ENCODE measurements at regions not wholly inside any gene's neighbourhood (a gene's known extent, or its start where the extent isn't known, plus 50 kb on each side); places are given as distances from the start of the nearest gene placed in this dataset.
"Not testable (repeated sequence)": the region's sequence is repeated elsewhere in the genome, so short reads cannot be mapped to it uniquely, and the experiment has no call there.

DNA sequence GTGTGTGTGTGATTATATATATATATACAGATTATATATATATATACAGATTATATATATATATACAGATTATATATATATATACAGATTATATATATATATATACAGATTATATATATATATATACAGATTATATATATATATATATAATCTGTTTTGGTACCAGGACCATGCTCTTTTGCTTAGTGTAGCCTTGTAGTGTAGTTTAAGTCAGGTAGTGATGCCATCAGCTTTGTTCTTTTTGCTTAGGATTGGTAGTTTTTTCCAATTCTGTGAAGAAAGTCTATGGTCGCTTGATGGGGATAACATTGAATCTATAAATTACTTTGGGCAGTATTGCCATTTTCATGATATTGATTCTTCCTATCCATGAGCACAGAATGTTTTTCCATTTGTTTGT, 318.5 kb upstream of the SETBP1 start:
- FAIRE-seq = not testable (repeated sequence)

DNA sequence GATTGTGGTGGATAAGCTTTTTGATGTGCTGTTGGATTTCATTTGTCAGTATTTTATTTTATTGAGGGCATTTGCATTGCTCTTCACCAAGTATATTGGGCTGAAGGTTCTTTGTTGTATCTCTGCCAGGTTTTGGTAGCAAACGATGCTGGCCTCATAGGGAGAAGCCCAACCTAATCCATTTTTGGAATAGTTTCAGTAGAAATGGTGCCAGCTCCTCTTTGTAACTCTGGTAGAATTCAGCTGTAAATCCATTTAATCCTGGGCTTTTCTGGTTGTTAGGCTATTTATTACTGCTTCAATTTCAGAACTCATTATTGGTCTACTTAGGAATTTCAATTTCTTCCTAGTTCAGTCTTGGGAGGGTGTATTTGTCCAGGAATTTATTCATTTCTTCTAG, 309.8 kb upstream of the SETBP1 start:
- FAIRE-seq = no peak

DNA sequence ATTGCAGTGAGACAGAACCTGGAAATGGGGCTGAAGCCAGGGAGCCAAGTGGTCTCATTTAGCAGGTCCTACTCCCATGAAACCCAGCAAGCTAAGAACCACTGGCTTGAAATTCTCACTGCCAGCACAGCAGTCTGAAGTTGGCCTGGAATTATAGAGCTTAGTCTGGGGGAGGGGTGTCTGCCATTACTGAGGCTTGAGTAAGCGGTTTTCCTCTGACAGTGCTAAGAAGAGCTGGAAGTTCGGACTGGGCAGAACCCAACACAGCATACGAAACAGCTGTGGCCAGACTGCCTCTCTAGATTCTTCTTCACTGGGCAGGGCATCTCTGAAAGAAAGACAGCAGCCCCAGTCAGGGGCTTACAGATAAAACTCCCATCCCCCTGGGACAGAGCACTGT, 305.7 kb upstream of the SETBP1 start:
- no peak for FAIRE-seq

DNA sequence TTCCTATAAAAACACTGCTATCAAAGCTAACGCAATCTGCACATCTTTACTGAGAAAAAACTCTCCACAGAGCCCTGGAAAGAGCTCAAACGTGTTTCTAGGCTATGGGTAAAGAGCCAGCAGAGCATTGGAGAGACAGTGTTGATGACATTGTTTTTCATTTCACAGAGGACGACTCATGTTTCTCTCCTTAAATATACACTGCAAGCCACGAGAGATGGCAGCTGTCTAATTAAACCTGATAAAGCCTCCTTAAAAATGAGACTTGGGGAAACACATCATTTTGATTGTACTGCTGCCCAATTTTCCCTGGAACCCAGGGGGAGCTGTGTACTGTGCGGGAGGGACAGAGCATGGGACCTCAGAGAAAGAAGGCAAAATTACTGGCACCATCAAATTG, 294.3 kb upstream of the SETBP1 start:
- no peak for FAIRE-seq

DNA sequence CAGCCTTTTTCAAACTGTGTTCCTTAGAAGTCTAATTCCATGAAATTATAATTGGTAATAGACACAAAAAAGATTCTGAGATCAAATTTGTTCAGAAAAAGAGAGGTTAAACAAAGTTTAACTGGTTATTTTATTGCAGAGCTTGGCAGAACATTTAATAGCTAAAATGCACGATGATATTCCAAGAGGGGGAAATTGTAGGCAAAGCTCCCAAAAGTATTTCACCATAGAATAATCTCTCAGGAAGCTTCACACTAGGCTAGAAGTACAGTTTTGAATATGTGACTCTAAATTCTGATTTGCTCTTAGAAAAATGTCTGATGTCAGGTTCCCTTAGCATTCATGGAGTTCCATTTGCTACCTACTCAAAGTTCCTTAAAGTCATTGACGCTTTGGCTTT, 292.4 kb upstream of the SETBP1 start:
- FAIRE-seq = no peak

DNA sequence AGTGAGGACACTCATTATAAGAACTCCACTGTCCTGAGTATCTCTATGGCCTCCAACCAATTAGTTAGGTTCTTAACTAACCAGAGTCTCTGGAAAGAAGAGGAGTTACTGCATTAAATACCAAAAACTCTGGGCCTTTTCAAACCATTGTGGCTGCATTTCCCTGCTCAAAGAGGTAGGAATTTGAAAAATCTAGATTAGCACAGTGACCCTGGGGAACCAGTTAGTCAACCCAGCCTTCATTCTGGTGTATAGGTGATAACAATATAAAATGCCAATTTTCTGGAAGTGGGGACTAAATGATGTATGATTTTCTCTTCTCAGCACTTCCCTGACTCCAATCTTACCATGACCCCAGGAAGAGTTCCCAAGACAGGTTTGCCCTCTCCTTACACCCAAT, 287.8 kb upstream of the SETBP1 start:
- FAIRE-seq = no peak

DNA sequence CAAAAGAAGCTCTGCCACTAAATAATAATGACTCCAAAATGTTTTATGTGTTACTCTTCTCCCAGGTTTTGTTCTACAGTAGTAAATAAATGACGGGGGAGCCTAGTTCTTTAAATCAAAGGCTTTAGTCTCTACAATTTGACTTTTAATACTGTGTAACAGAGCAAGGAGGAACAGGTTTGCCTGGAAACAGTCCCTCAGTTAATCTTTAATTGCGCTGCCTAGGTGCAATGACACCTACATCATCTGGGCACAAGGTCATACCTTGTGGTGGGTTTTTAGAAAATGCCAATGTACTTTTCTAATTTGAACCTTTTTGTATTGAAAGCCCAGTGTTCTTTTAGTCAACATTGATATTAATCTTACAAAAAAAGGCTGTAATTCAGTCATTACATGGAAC, 287.3 kb upstream of the SETBP1 start:
- FAIRE-seq = no peak

DNA sequence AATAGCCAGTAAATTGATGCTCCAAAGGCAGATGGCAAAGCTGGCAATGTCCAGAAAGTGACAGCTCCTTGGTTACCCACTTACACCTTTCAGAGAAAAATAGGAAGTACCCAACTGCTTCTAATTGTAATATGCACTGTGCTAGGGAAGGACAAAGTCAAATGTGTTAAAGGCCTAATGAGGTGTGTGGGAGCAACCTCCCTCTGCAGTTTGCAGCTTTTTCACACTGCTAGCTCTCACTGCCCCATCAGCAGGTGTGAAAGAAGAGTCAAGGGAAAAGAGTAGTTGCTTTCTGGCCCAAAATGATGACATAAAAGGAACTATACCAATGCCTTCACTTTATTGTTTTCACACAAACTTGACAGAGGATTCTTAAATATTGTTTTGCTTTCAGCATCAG, 284.1 kb upstream of the SETBP1 start:
- FAIRE-seq = no peak

DNA sequence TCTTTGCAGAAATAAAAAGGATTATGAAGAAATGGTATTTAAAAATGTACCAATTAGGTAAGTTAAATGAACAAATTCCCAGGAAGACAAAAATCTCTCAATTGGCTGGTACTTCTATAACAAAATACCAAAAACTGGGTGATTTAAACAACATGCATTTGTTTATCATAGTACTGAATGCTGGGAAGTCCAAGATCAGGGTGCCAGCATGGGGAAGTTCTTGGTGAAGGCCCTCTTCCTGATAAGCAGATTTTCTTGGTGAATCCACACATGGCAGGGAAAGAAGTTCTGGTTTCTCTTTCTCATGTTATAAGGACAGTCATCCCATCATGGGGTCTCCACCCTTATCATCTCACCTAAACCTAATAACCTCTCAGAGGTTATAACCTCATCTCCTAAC, 271.6 kb upstream of the SETBP1 start:
- FAIRE-seq = no peak

DNA sequence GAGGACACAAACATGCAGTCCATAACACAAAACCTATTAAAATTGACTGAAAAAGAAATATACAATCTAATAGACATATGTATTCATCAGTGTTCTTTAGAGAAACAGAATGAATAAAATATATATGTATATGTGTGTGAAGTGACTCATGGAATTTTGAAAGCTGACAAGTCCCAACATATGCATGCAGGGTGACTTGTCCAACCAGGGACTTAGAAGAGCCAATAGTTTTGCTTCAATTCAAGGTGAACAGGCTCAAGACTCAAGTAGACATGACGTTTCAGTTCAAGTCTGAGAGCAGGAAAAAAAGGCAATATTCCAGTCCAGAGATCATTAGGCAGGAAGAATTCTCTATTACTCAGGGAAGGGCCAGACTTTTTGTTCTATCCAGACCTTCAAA, 271.2 kb upstream of the SETBP1 start:
- FAIRE-seq = no peak

DNA sequence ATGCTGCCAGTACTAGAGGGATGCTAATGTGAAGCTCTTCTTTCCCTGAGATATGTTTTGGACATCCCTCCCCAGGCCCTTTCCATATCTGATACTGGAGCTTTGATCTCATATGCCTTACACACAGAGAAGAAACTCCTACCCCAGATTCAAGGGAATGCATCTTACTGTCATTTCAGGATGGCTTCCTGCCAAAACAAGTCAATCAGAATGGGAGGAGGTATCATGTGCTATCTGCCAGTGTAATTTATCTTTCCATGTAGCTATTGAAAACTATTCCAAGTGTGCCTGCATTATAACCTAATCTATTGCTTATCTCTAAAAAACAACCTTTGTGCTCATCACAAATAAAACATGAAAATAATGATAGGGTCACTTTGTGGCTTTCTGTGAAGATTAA, 269.9 kb upstream of the SETBP1 start:
- FAIRE-seq = no peak

DNA sequence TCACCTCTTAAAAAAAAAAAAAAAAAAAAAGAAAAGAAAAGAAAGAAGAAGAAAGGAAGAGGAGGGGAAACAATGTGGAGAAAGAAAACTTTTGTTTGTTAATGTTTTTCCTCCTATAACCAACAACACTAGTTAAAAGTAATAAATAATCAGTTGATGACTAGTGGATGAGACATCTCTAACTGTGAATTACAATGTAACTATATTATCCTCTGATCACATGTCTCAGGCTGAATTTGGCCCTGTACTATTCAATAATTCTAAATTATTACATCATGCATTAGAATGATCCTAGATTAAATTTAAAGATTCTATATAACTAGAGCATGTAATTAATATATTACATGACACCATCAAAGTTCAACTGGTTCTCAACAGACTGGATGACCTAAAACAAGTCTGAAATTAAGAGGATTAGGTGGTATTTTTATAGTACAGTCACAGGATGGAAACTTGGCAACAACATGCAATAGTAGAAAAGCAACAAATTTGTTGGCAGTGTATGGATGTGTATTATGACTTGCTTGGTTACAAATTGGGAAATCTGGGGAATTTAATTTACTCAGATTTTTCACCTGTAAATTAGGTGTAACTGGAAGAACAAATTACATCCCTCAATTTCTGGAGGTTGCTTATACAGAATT, 269.3 kb upstream of the SETBP1 start:
- FAIRE-seq = no peak

DNA sequence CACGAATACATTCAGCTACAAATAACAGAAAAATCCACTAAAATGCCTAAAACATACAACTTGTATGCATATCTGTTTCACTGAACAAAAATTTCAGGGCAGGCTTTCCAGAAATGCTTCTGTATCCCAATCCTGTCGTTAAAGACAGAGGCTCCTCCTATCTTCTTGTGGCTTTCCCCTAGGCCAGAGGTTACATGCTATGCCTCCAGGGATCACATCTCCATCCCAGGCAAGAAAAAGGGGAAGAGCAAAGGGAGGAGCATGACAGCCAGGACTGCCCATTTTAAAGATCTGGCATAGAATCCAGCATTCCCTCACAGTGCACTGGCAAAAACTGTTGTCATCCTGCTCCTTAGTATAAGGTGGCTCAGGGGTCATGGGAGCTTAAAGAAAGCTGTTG, 268.7 kb upstream of the SETBP1 start:
- no peak for FAIRE-seq

DNA sequence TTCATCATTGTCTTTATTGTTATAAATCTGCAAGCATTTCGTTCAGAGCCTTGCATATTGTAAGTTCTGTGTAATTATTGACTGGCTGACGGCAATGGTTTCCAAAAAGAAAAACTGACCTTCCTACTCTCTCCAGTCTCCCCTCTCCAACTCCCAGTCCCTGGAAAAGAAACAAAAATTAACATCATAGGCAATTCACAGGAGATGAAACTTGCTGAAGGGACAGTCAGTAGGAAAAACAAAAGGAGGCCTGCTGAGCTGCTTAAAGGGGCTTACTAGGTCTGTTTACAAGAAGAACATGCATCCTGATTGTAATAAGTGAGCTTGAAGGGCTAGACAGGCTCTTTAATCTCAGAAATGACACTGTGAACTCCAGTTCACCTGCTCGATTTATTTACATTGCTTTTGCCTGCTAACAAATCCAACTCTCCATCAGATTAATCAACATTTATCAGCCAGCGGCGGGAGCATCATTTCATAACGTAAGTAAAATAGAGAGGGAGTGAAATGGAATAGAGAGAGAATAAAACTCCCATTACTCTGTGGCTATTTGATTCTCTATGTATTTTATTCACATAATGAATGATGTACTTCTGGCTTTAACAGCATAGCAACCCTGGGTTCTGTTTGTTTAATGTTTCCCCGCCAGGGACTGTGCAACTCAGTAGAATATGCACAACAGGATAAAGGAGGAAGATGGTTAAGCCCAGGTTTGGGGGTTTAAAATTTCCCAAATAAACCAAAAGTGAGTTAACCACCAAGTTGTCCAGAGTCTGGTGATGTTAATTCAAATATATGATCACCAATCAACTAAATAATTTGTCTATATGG, 256.7 kb upstream of the SETBP1 start:
- no peak for FAIRE-seq

DNA sequence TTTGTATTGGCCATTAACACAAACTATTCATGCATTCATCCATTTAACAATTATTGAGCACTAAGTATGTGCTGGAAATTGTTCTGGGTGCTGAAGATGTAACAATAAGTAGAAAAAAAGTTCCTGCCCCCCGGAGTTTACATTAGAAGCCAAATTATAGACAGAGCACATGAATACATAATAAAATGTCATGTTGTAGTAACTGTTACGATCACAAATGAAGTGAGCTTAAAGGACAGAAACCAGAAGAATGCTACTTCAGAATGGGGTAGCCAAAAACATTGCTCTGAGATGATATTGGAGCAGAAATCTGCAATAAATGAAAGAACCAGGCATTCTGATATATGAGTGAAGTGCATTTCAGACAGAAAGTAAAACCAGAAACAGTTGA, 256.0 kb upstream of the SETBP1 start:
- no peak for FAIRE-seq

DNA sequence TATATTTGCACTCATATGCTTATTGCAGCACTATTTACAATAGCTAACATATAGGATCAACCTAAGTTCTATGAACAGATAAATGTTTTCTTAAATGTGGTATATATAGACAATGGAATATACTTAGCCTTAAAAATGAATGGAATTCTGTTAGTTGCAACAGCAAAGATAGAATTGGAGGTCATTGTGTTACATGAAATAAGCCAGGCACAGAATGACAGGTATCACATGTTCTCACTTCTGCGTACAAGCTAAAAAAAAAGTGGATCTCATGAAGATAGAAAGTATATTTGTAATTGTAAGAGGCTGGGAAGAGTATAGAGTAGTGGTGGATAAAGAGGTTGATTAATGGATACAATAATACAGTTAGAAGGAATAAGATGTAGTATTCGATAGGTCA, 255.5 kb upstream of the SETBP1 start:
- FAIRE-seq = no peak

DNA sequence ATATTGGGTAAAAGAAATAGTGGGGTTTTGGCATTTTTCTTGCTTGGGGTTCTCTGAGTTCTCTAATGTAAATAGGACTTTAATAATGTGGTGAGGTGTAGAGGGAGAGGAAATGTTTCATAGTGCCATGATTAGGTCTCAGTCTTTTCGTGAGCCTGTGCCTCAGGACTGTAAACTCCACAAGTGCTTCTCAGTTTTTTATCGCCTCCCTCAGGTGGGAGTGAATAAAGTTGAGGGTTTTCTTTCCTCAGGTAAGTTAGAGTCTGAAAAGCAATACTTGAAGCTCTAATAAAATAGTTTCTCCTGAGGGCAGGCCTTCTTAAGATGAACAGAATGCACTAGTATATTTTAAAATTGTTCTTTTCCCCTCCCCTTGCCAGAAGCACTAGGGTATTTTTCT, 243.1 kb upstream of the SETBP1 start:
- no peak for FAIRE-seq

DNA sequence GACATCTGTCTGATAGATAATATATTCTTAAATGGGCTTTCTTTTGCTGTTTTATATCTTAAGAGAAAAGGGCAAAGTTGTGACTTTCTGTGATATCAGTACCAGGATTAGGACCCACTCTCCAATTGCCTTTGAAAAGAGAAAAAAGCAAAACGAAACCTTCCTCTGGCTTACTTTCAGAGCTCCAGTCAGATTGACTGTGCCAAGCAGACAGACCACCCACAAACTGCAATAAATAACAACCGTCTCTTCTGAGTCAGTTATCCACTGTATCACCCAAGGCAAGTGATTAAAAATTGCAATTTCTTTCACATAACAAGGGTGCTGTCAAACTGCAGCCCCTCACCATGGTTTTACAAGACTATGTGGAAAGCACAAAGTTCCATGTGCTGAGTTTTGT, 230.5 kb upstream of the SETBP1 start:
- FAIRE-seq = no peak

DNA sequence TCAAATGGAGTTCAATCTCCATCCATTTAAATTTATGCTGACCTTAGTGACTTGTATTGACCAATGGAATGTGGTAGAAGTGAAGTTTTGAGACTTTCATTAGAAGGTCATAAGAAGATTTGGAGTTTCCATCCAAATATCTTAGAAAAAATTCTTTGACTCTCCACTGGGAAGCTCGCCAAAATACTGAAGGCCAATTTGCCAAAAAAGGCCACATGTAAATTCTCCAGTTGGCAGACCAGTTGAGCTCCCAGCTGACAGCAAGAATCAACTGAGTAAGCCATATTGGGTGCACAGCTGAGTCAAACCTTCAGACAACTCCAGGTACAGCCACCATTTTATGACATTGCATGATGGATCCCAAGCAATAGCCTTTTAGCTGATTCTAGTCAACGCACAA, 228.3 kb upstream of the SETBP1 start:
- FAIRE-seq = no peak

DNA sequence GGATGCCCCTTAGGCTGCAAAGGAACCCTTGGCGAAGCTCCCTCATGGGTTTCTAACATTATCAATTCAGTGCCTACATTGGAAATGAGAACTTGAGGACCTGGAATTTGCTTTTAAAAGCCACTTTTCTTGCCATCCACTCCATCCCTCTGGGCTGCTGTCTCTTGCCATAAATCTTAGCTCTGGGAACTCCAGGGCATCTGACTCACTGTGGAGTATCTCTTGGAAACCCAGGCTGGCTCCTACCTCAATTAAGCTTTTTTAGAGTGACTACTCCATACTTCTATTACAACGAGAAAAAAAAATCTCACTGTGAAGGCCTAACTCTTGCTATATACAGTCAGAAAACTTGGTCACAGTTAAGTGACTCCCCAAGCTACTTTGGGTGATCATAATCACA, 227.2 kb upstream of the SETBP1 start:
- no peak for FAIRE-seq

DNA sequence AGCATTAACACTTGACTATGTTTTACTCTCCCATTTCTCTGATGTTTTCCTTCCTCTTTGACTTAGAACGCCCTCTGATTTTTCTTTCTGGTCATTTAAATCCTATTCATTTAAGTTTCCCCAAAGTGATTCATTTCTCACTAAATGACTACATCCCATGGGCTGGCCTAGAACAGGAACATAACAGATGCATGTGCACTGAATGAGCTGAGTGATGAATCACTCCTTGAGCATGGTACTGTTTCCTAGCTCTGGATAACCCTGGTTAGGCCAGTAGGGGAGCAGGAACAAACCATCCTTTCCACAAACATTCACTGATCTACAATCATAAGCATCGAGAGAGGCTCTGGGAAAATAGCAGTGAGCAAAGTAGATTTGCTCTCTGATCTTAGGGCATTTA, 221.9 kb upstream of the SETBP1 start:
- FAIRE-seq = no peak

DNA sequence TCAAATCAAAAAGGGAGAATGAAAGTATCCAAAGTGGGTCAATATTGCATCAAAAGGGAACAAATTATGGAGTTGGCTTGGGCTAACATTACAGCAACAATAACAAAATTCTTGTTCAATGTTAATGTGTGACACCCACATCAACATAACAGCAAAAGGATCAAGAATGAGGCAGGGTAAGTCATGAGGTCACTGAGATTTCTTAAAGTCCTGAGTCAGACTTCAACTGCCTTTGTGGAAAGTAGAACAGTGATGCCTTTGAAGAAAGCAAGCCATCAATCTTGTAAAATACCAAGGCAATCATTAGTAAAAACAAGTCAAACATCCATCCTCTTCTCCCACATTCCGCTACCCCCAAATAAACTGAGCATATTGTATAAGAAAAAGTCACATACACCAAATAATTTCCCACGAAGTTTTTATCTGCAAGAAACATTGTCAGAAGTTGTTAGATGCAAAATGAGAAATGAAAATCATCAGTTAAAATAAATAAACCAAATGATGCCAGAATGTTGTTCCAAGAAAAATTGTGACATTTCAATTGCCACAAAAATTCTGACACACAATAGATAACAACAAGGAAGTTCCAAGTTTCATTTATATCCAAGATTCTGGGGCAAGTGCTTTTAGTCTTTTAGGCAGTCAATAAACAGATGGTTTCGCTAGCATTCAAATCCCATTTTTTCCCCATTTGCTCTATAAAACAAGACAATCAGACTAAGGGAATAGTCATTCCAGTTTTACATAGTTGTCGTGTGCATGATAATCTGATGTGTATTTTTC, 216.1 kb upstream of the SETBP1 start:
- FAIRE-seq = no peak

DNA sequence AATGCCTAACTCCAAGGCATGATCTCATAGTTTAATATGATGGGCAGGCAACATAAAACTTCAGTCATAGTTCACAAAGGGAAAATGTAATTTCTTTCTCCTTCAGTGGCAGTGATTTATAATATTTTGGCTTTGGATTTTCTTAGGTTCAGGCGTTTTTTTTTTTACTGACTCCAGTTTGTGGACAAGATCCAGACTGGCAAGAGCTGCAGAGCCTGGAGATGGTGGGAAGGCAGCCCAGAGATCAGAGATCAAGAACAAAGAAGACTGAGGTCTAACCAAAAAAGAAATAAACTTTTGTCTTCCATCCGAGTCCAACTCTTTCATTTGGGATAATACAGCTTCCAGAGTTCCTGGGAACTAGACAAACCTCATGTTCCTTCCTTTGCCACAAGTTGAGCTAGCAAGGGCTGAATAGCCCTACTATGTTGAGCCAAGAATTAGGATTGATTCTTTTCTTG, 215.3 kb upstream of the SETBP1 start:
- FAIRE-seq = no peak

DNA sequence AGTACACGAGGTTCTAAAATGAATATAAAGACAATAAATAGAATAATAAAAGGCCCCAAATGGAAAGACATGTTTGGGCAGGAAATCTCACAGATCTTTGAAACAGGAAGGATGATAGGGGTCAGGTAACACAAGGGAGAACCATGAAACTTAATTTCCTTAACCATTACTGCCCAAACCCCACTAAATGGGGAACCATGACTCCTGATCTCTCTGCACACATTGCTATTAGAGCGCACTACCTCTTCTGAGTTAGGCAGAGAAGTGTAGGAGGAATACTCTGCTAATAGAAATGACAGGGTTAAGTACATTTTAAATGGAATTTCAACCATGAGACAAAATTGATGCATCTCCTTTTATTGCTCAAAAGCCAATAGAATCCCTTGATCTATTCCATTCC, 213.7 kb upstream of the SETBP1 start:
- FAIRE-seq = no peak
